ENCODE measurements at regions not wholly inside any gene's neighbourhood (a gene's known extent, or its start where the extent isn't known, plus 50 kb on each side); places are given as distances from the start of the nearest gene placed in this dataset.

DNA sequence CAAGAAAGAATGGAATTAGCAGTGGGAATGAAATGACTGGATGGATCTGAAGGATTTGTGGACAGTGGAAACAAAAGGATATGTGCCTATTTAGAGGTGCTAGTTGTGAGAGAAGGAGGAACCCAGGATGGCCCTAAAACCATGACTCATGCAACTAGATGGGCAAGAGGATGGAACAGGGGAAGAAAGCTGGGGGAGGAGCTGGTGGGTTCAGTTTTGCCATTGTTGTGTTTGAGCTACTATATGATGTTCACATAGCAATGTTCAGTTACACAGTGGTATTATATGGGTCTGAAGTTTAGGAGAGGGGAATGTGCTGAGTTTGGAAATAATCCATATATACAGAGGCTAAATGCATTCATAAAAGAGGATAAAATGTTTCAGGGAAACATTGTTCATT is 125.7 kb upstream of the SSTR4 start:
- FAIRE-seq, result no peak
- Histone ChIP-seq H2AFZ (ENCODE audit: low read depth, low read length) (no peak overlapping the region), H3K9ac (replicated peaks; ENCODE audit: extremely low read depth, insufficient read depth, low read length) (no peak overlapping the region), H3K4me3 (replicated peaks in 1 of 3; ENCODE audit: insufficient read depth in 1 of 3, low read depth in 1 of 3, low read length in 3 of 3) (no peak overlapping the region), H3K4me1 (ENCODE audit: control insufficient read depth, extremely low read depth, insufficient read depth, low read length) (peaks cover 2% of the 10 kb centered on the region), H3K27me3 (ENCODE audit: control insufficient read depth in 2 of 2, insufficient read depth in 2 of 2, low read length in 2 of 2) (no peaks in the 10 kb centered on the region), H3K79me2 (ENCODE audit: control insufficient read depth, insufficient read depth, low read length) (no peaks in the 10 kb centered on the region), H3K9me3 (replicated peaks; ENCODE audit: control insufficient read depth, insufficient read depth, low read length) (no peaks in the 10 kb centered on the region), H3K27ac (ENCODE audit: insufficient read depth, low read depth, low read length) (no peak overlapping the region), H3K36me3 (ENCODE audit: control insufficient read depth in 2 of 2, extremely low read depth in 1 of 2, insufficient read depth in 2 of 2, low read length in 2 of 2) (no peaks in the 10 kb centered on the region), H3K9me1 (replicated peaks; ENCODE audit: control insufficient read depth, extremely low read depth, insufficient read depth, low read length) (no peaks in the 10 kb centered on the region), H3K4me2 (ENCODE audit: insufficient read depth, low read length) (no peak overlapping the region), H4K20me1 (replicated peaks; ENCODE audit: control insufficient read depth, extremely low read depth, insufficient read depth, low read length) (no peaks in the 10 kb centered on the region)
- no peak for DNase-seq (ENCODE audit: low read depth, low spot score)
- ChIA-PET CTCF (interaction anchor here (0.8 to 1.2 kb wide), 2 partner anchors 11 to 58 kb away, joined by 3 read pairs; no protein-coding TSS in a partner anchor), POLR2A (no interaction called here)
- TF ChIP-seq JUN (IDR thresholded peaks at IDR 0.05; ENCODE audit: borderline replicate concordance, insufficient read depth, insufficient read length, low read depth) (no peak), POLR2A (IDR thresholded peaks at IDR 0.05; ENCODE audit: low read depth, low read length) (no peak), CTCF (IDR thresholded peaks at IDR 0.05; ENCODE audit: extremely low read depth in 1 of 2, insufficient read depth in 1 of 2, low read depth in 1 of 2, low read length in 2 of 2) (no peak)
- intact Hi-C loops (cut with micrococcal nuclease), result no loop called here
- no TSS peak for BruUV-seq (replicated peaks)
- dilution Hi-C loops (cut with MboI; ENCODE audit: extremely low pct_ligation_motif_present, low sequenced_read_pairs), result no loop called here

DNA sequence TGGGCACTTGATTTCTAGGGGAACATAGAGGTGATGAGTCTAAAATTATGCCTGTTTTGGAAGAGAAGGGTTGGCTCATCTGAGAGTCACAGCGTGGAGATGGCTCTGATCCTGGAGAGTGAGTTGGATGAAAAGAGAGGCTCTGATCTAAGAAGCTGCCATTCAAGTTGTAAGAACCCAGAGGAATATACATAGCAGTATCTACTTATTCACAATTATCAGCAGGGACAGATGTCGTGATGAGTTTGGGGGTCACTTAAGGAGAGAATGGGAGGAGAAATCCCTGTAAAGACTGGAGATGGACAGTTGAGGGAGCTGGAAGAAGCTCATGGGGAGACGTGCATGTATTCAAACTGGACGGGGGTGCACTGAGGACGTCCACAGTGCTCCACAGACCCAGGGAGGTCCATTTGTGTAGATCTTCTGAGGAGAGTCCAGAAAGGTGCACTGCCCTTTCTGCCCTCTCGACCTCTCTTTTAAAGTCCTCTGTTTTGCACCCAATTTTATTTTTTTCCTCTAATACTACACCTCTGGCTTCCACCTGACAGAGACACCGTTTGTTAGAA is 124.7 kb upstream of the SSTR4 start:
- ChIA-PET CTCF (interaction anchor here (1.4 kb wide), 1 partner anchor 64 kb away, joined by 4 read pairs; no protein-coding TSS in a partner anchor), POLR2A (no interaction called here)
- TF ChIP-seq, protein P1, sequence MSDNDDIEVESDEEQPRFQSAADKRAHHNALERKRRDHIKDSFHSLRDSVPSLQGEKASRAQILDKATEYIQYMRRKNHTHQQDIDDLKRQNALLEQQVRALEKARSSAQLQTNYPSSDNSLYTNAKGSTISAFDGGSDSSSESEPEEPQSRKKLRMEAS (IDR thresholded peaks at IDR 0.05; ENCODE audit: insufficient read depth, insufficient read length), result no peak
- TF ChIP-seq GATA2 (IDR thresholded peaks at IDR 0.05; ENCODE audit: insufficient read depth, insufficient read length, low read depth, low read length), result no peak
- TF ChIP-seq MYC (IDR thresholded peaks at IDR 0.05; ENCODE audit: low read depth, low read length), result no peak
- no peak for TF ChIP-seq POLR2AphosphoS5 (IDR thresholded peaks at IDR 0.05; ENCODE audit: insufficient read depth, low read depth, low read length)
- no peak for TF ChIP-seq CTCF (IDR thresholded peaks at IDR 0.05; ENCODE audit: extremely low read depth in 1 of 2, insufficient read depth in 1 of 2, low read depth in 1 of 2, low read length in 2 of 2)
- TF ChIP-seq POLR2A (IDR thresholded peaks at IDR 0.05; ENCODE audit: low read depth, low read length), result no peak
- TF ChIP-seq JUN (IDR thresholded peaks at IDR 0.05; ENCODE audit: borderline replicate concordance, insufficient read depth, insufficient read length, low read depth), result no peak
- no peak for TF ChIP-seq FOS (IDR thresholded peaks at IDR 0.05; ENCODE audit: borderline replicate concordance, insufficient read depth, low read length)
- no peak for TF ChIP-seq EZH2 (IDR thresholded peaks at IDR 0.05; ENCODE audit: borderline replicate concordance, low read depth, low read length, severe bottlenecking)
- no TSS peak for BruUV-seq (replicated peaks)
- Histone ChIP-seq H3K27me3 (ENCODE audit: control insufficient read depth in 2 of 2, insufficient read depth in 2 of 2, low read length in 2 of 2) (no peaks in the 10 kb centered on the region), H3K9me1 (replicated peaks; ENCODE audit: control insufficient read depth, extremely low read depth, insufficient read depth, low read length) (no peaks in the 10 kb centered on the region), H3K9ac (replicated peaks; ENCODE audit: extremely low read depth, insufficient read depth, low read length) (no peak overlapping the region), H3K4me3 (replicated peaks in 1 of 3; ENCODE audit: insufficient read depth in 1 of 3, low read depth in 1 of 3, low read length in 3 of 3) (no peak overlapping the region), H3K9me3 (replicated peaks; ENCODE audit: control insufficient read depth, insufficient read depth, low read length) (no peaks in the 10 kb centered on the region), H3K4me1 (ENCODE audit: control insufficient read depth, extremely low read depth, insufficient read depth, low read length) (peaks cover under 1% of the 10 kb centered on the region), H3K79me2 (ENCODE audit: control insufficient read depth, insufficient read depth, low read length) (no peaks in the 10 kb centered on the region), H3K27ac (ENCODE audit: insufficient read depth, low read depth, low read length) (no peak overlapping the region), H2AFZ (ENCODE audit: low read depth, low read length) (no peak overlapping the region), H4K20me1 (replicated peaks; ENCODE audit: control insufficient read depth, extremely low read depth, insufficient read depth, low read length) (no peaks in the 10 kb centered on the region), H3K36me3 (ENCODE audit: control insufficient read depth in 2 of 2, extremely low read depth in 1 of 2, insufficient read depth in 2 of 2, low read length in 2 of 2) (no peaks in the 10 kb centered on the region), H3K4me2 (ENCODE audit: insufficient read depth, low read length) (no peak overlapping the region)
- FAIRE-seq, result no peak
- dilution Hi-C loops (cut with MboI; ENCODE audit: extremely low pct_ligation_motif_present, low sequenced_read_pairs) (no loop called here), intact Hi-C loops (cut with micrococcal nuclease) (no loop called here)
- no peak for DNase-seq (ENCODE audit: low read depth, low spot score)

Measured in endothelial cell of umbilical vein (primary cell).